ENCODE measurements at regions not wholly inside any gene's neighbourhood (a gene's known extent, or its start where the extent isn't known, plus 50 kb on each side); places are given as distances from the start of the nearest gene placed in this dataset. TPM values are rescaled to one million over a fixed set of nuclear protein-coding genes. Genes with fewer than 3 reads are reported as not detected.

DNA sequence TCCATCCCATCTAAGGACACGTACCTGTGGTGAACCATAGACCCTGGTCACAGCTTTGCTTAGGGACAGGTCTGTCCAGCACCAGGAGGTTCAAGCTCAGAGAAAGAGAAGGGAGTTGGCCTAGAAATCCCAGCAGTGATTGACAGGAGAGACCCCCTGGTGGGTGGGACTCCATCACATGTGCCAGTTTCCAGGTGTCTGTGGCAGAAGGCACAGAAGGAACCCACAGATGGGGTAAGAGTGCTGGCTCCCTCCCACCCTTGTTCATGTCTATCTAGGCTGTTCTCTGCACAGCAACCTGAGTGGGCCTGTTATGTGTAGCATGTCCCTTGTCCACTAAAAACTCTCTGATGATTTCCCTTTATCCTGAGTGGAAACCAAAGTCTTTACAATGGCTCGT lies 54.0 kb upstream of the GRB10 start:
- no peaks in the 10 kb centered on the region for H4K20me1 ChIP-seq (ENCODE audit: insufficient read depth, low read depth, low read length)
- no peak overlapping the region for H3K27ac ChIP-seq (ENCODE audit: low read length)
- no peaks in the 10 kb centered on the region for H3K36me3 ChIP-seq (ENCODE audit: insufficient read depth, low read length)
- no peaks in the 10 kb centered on the region for H3K9me3 ChIP-seq (ENCODE audit: low read length)
- H3K4me3 ChIP-seq (ENCODE audit: low read length), result no peak overlapping the region
- H3K9ac ChIP-seq (ENCODE audit: low read length), result no peak overlapping the region
- H3K9me2 ChIP-seq (replicated peaks; ENCODE audit: insufficient read depth, low read length), result no peaks in the 10 kb centered on the region
- no peak overlapping the region for H2AFZ ChIP-seq (ENCODE audit: low read length)
- H3K4me2 ChIP-seq (ENCODE audit: low read depth, low read length, poor library complexity, severe bottlenecking), result no peak overlapping the region
- H3K27me3 ChIP-seq (ENCODE audit: low read length), result no peaks in the 10 kb centered on the region
- no peaks in the 10 kb centered on the region for H3K79me2 ChIP-seq (ENCODE audit: low read length)
- DNase-seq, result no peak
- no peaks in the 10 kb centered on the region for H3K4me1 ChIP-seq (ENCODE audit: low read length)

DNA sequence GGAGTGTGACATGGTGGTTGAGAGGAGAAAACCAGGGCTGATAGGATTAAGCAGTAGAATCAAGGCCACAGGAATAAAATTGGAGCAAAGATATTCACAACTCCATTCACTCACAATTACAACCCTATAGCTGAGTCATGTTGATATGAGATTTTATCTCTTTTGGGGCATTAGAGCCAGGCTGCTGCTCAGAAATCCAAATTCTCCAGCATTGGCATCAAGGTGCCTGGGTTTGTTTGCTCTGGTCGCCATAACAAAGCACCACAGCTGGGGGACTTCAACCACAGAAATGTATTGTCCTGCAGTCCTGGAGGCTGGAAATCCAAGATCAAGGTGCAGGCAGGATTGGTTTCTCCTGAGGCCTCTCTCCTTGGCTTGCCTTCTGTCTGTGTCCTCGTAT lies 52.5 kb upstream of the GRB10 start:
- H3K36me3 ChIP-seq (ENCODE audit: insufficient read depth, low read length), result no peaks in the 10 kb centered on the region
- no peaks in the 10 kb centered on the region for H4K20me1 ChIP-seq (ENCODE audit: insufficient read depth, low read depth, low read length)
- no peaks in the 10 kb centered on the region for H3K27me3 ChIP-seq (ENCODE audit: low read length)
- no peak overlapping the region for H3K4me2 ChIP-seq (ENCODE audit: low read depth, low read length, poor library complexity, severe bottlenecking)
- no peak overlapping the region for H3K4me3 ChIP-seq (ENCODE audit: low read length)
- H3K9me3 ChIP-seq (ENCODE audit: low read length), result no peaks in the 10 kb centered on the region
- H3K9ac ChIP-seq (ENCODE audit: low read length), result no peak overlapping the region
- H3K27ac ChIP-seq (ENCODE audit: low read length), result no peak overlapping the region
- H3K79me2 ChIP-seq (ENCODE audit: low read length), result no peaks in the 10 kb centered on the region
- H3K9me2 ChIP-seq (replicated peaks; ENCODE audit: insufficient read depth, low read length), result no peaks in the 10 kb centered on the region
- no peak overlapping the region for H2AFZ ChIP-seq (ENCODE audit: low read length)
- DNase-seq, result no peak
- H3K4me1 ChIP-seq (ENCODE audit: low read length), result no peaks in the 10 kb centered on the region

DNA sequence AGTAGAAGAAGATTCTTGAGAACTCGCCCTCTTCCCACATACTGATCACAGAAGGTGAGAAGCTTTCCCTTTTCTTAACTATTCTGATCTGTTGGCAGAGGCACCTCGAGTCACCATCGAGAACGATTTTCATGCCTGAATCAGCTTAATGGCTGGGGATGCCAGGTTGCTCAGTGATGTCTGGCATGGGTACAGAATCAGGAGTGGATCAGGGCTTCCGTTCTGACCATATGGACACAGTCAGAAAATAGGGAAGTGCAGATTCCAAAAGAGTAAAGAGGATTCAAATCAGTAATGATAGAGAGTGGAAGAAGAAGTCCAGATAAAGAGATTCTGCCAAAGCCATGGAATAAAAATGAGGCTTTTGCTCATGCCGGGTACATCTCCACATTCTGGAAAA lies 52.0 kb upstream of the GRB10 start:
- no peak for DNase-seq
- no peak overlapping the region for H3K4me2 ChIP-seq (ENCODE audit: low read depth, low read length, poor library complexity, severe bottlenecking)
- no peaks in the 10 kb centered on the region for H3K9me3 ChIP-seq (ENCODE audit: low read length)
- H3K4me1 ChIP-seq (ENCODE audit: low read length), result no peaks in the 10 kb centered on the region
- no peaks in the 10 kb centered on the region for H3K79me2 ChIP-seq (ENCODE audit: low read length)
- H3K27me3 ChIP-seq (ENCODE audit: low read length), result no peaks in the 10 kb centered on the region
- H4K20me1 ChIP-seq (ENCODE audit: insufficient read depth, low read depth, low read length), result no peaks in the 10 kb centered on the region
- no peaks in the 10 kb centered on the region for H3K9me2 ChIP-seq (replicated peaks; ENCODE audit: insufficient read depth, low read length)
- H3K4me3 ChIP-seq (ENCODE audit: low read length), result no peak overlapping the region
- no peaks in the 10 kb centered on the region for H3K36me3 ChIP-seq (ENCODE audit: insufficient read depth, low read length)
- no peak overlapping the region for H3K27ac ChIP-seq (ENCODE audit: low read length)
- no peak overlapping the region for H3K9ac ChIP-seq (ENCODE audit: low read length)
- no peak overlapping the region for H2AFZ ChIP-seq (ENCODE audit: low read length)

DNA sequence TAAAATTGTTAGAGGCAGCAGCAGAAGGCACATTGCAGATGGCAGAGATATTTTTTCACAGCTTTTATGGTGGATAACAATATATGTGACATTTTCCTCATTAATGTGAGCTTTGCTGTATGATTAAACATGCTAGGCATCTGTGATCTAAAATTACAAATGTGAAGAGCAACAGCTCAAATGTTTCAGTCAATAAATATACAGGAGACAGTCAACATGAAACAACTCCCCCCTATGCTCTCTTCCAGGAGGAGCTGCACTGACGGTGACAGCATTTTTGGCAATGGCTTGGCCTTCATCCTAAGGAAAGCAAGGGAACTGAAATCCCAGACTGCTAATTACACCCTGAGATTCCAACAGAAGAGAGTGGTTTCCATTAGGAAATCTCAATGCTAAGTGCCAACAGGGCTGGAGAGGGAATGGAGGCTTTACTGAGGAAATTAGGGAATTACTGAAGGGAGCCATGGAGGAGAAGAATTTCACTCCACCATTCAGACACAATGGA lies 51.4 kb upstream of the GRB10 start:
- no peaks in the 10 kb centered on the region for H3K36me3 ChIP-seq (ENCODE audit: insufficient read depth, low read length)
- H3K27ac ChIP-seq (ENCODE audit: low read length), result no peak overlapping the region
- H3K4me2 ChIP-seq (ENCODE audit: low read depth, low read length, poor library complexity, severe bottlenecking), result no peak overlapping the region
- no peaks in the 10 kb centered on the region for H3K9me2 ChIP-seq (replicated peaks; ENCODE audit: insufficient read depth, low read length)
- no peaks in the 10 kb centered on the region for H3K79me2 ChIP-seq (ENCODE audit: low read length)
- H3K4me3 ChIP-seq (ENCODE audit: low read length), result no peak overlapping the region
- no peaks in the 10 kb centered on the region for H3K27me3 ChIP-seq (ENCODE audit: low read length)
- no peaks in the 10 kb centered on the region for H4K20me1 ChIP-seq (ENCODE audit: insufficient read depth, low read depth, low read length)
- H3K4me1 ChIP-seq (ENCODE audit: low read length), result no peaks in the 10 kb centered on the region
- no peak overlapping the region for H2AFZ ChIP-seq (ENCODE audit: low read length)
- H3K9me3 ChIP-seq (ENCODE audit: low read length), result no peaks in the 10 kb centered on the region
- no peak for DNase-seq
- no peak overlapping the region for H3K9ac ChIP-seq (ENCODE audit: low read length)

DNA sequence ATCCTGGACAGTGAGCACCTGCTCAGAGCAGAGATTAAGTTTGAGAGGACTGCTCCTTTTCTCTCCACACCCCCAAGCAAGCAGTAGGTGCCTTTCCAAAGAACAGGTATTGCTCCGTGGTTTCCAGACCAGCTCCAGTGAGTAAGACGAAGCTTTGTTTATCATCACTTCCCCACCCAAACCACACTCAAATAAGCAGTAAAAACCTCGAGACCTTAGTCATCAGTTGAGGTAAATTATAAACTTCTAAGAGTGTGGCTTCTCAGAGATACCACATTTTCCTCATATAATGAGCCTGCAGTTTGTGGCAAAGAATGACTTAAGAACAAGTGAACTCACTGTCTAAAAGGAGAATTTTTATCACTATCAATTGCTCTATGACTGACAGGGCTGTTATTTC lies 50.0 kb upstream of the GRB10 start:
- Histone ChIP-seq H3K4me2 (ENCODE audit: low read depth, low read length, poor library complexity, severe bottlenecking) (no peak overlapping the region), H3K4me3 (ENCODE audit: low read length) (no peak overlapping the region), H3K9me2 (replicated peaks; ENCODE audit: insufficient read depth, low read length) (no peaks in the 10 kb centered on the region), H3K9me3 (ENCODE audit: low read length) (no peaks in the 10 kb centered on the region), H3K9ac (ENCODE audit: low read length) (no peak overlapping the region), H2AFZ (ENCODE audit: low read length) (no peak overlapping the region), H3K27me3 (ENCODE audit: low read length) (no peaks in the 10 kb centered on the region), H4K20me1 (ENCODE audit: insufficient read depth, low read depth, low read length) (no peaks in the 10 kb centered on the region), H3K79me2 (ENCODE audit: low read length) (no peaks in the 10 kb centered on the region), H3K27ac (ENCODE audit: low read length) (no peak overlapping the region), H3K4me1 (ENCODE audit: low read length) (no peaks in the 10 kb centered on the region), H3K36me3 (ENCODE audit: insufficient read depth, low read length) (no peaks in the 10 kb centered on the region)
- no peak for DNase-seq

Small RNA genes lying in the stretch of these regions (small RNA-seq; reads per million reads assigned to genes)
- gene AC009296.1 (not detected), gene RF00394 (not detected)

Measured in Karpas-422 (cell line).